ENCODE measurements at regions not wholly inside any gene's neighbourhood (a gene's known extent, or its start where the extent isn't known, plus 50 kb on each side); places are given as distances from the start of the nearest gene placed in this dataset.

DNA sequence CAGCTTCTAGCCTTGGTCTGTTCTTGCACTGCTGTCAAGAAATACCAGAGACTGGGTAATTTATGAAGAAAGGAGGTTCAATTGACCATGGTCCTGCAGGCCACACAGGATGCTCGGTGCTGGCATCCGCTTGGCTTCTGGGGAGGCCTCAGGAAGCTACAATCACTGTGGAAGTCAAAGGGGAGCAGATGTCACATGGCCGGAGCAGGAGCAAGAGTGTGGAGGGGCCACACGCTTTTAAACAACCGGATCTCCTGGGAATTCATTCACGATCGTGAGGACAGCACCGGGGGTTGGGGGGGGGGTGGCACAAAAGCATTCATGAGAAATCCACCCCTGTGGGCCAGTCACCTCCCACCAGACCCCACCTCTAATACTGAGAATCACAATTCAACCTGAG lies 850.4 kb upstream of the SALL3 start:
- DNase-seq (ENCODE audit: low read depth in 4 of 4, low spot score in 3 of 4) = no peak

DNA sequence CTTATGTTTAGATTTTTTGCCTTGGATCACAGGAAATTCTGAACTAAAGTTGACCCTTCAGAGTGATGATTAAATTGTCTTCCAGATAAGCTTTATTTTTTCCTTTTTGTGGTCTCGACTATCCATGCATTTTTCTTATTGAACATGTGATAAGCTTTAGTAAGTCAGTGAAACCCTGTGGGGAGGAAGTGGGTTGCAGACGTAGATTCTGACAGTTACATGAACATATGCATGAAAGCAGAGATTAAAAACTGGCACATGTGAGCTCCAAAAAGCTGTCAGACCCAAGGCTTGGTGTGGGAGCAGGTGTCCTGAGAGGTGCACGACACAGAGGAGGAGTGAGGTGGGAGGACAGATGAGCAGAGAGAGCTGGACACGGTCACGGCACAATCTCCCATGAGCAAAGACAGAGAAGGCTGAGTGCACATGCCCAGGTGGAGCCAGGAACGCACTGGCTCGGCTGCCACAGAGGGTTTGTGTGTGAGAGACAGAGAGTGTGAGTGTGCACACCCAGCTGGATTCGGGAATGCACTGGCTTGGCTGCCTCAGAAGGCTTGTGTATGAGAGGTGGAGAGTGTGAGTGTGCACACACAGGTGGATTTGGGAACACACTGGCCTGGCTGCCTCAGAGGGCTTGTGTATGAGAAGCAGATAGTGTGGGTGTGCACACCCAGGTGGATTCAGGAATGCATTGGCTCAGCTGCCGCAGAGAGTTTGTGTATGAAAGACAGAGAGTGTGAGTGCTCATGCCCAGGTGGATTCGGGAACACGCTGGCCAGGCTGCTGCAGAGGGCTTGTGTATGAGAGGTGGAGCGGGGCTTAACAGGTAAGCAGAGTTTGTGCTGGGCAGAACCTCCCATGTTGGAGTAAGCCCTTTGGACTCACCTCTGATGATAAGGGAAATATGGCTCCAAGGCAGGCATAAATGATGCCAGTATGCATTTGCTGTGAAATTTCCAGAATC lies 849.1 kb upstream of the SALL3 start:
- no peak for DNase-seq (ENCODE audit: low read depth in 4 of 4, low spot score in 3 of 4)

DNA sequence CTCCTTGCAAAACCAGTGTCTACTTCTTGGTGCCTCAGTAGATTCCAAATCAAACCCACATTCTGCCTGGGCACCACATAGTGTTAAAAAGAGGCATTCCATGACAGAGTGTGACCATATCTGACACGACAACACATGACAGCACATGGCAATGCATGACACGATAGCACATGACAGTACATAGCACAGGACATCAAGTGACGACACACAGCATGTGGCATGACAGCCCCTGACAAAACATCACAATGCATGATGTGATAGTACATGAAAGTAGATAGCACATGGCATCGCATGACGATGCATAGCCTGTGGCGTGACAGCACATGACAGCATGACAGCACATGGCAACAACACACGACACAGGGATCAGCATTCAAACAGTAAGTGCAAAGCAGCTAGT lies 845.9 kb upstream of the SALL3 start:
- DNase-seq (ENCODE audit: low read depth in 4 of 4, low spot score in 3 of 4) = no peak

DNA sequence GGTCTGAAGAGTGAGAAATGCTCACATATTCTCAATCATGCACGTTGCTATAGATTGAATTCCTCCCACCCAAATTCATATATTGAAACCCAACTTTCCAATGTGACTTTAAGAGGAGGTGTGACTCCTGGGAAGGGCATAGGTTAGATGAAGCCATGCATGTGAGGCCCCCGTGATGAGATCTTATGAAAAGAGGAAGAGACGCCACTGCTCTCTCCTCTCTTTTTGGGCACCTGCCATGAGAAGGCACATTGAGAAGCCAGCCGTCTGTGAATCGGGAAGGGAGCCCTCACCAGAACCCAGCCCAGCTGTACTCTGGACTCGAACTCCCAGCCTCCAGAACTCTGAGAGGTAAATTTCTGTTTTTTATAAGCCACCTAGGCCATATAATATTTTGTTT lies 842.6 kb upstream of the SALL3 start:
- DNase-seq (ENCODE audit: low read depth in 4 of 4, low spot score in 3 of 4) = no peak

DNA sequence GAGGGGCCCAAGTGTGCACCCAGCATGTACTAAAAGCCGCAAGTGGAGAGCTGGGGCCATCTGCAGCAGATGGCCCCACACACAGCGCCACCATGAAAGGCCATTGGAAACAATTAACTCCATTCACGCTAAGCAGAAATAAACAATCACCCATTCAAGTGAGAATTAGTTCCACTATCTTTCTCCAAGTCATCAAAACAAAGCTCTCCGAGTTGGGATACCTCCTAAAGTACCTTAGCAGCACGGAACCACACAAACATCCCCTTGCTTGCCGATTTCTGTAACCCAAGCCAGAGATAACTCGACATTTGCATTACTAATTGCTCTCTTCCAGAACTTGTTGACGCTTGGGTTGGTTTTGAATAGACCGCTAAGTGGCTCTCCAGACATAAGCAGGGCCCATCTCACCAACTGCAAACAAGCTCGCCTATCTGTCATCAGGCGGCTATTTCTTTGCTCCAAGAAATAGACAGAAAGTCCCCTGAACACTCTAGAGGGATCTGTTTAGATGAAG lies 840.6 kb upstream of the SALL3 start:
- DNase-seq (ENCODE audit: low read depth in 4 of 4, low spot score in 3 of 4) = no peak

DNA sequence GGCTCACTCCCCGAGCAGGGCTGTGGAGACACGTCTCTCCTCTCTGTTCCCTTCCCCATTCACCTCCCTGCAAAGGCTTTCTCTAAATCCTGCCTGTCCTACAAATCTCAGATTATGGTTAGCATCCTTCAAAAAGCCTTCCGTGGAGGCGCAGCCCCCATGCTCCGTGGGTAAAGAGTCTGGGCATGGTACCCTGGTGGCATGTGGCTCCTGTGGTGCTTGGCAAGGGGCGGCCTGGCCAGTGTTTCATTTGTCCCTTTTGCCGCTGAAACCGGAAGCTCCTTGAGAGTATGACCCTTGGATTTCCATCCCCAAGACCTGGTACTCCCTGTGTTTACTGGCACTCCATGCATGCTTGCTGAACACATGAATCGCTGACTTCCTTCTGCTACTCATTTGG lies 839.3 kb upstream of the SALL3 start:
- DNase-seq (ENCODE audit: low read depth in 4 of 4, low spot score in 3 of 4) = no peak

DNA sequence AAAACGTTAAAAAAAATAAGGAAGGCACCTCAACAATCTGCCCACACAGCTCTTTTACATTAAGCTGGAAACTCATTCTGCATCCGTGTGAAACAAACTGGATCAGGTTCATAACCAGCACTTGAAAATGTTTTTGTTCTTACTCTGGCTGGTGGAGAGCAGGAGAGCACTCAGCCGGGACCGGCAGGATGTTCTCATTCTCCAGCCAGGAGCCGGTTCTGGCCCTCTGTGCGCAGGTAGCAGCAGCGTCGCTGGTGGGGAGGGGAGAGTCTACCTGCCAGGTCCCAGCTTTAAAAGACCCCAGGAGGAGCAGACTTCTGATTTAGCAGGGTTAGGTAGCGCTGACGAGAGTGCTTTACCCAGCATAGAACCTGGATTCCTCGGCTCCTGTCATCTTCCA lies 834.9 kb upstream of the SALL3 start:
- DNase-seq (ENCODE audit: low read depth in 4 of 4, low spot score in 3 of 4) = no peak

DNA sequence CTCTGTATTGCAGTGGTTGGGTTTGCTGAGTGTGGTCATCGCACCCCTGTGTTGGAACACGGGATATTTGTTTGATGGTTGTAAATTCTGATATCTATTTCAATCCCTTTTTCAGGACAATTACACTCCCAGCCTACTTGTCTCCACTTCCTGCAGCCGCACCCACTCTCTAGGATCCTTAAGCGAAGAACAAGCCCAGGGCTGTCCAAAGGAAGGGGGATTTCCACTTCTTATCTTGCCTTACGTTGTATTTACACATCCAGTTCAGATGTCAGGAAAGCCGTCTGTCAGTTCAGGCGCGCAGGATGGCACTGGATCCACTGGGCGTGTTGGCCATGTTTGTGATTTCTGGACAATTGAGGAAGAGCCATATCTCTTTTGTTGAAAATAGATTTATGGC lies 834.5 kb upstream of the SALL3 start:
- DNase-seq (ENCODE audit: low read depth in 4 of 4, low spot score in 3 of 4) = no peak

DNA sequence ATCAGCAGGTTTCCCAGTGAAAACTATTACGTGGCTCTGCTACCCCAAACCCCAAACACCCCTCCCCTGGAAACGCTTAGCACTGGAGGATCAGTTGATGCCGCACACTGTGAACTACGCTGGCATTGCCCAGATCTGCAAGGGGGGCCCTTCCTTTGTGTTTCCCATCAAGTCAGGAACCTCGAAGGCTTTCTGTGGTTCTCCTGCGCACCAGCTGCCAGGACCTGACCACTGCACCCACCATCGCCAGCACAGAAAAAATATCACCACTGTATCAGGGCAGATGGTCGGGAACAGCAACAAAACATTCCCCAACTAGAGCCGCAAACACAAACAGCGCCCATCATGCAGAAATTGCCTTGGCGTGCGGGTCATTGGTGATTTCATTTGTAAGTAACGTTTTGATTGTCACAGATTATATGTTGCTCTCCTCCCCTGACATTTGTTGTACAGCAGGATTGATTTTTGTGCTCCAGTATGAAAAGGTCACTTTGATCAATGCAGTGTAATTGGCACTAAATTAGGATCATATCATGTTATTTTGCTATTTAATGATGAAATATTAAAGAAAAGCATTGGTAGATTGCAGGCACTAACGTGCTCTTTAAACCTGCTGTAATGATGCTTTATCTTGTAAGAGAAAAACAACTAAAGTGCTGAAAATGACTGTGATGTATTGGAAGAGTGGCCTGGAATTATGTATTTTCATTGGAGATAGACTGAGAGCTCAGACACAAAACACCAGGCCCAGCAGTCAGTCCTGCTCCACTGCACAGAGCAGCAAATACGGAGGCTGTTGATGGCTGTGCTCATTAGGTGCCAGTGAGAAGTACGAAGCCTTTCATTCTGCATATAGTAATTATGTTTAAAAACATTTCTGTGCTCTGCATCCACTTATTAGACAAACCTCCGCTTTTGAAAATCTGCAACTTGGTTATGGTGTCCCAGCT lies 833.2 kb upstream of the SALL3 start:
- DNase-seq (ENCODE audit: low read depth in 4 of 4, low spot score in 3 of 4) = no peak

DNA sequence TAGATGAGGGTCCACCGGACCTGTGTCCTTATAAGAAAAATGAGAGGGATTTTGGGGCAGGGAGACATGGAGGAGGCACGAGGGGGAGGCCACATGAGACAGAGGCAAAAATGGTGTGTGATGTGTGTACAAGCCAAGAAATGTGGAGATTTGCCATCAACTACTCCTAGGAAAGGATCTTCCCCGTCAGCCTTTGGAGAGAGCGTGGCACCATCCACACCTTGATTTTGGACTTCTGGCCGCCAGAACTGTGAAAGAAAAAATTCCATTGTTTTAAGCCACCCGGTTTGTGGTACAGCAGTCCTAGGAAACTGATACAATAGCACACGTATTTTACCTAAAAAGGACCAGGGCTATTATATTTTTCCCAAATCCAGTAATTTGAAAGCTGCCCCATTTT lies 829.0 kb upstream of the SALL3 start:
- DNase-seq (ENCODE audit: low read depth in 4 of 4, low spot score in 3 of 4) = no peak

DNA sequence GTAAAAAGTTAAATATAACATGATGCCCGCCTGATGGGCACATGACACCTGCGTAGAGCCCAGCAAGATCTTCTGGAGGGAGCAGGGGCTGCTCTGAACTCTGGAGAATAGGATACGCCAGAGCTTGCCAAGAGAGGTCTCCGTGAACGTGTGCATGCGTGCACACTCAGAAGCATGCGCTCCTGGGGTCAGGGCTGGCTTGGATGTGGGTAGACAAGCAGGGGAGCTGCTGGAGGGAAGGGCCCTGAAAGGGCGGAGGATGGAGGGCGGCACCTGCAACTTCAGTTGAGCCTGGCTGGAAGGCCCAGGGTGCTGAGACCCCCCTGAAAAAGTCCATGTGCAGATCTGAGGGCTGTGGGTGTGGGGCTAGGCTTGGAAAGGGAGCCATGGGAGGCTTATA lies 828.4 kb upstream of the SALL3 start:
- DNase-seq (ENCODE audit: low read depth in 4 of 4, low spot score in 3 of 4) = no peak

DNA sequence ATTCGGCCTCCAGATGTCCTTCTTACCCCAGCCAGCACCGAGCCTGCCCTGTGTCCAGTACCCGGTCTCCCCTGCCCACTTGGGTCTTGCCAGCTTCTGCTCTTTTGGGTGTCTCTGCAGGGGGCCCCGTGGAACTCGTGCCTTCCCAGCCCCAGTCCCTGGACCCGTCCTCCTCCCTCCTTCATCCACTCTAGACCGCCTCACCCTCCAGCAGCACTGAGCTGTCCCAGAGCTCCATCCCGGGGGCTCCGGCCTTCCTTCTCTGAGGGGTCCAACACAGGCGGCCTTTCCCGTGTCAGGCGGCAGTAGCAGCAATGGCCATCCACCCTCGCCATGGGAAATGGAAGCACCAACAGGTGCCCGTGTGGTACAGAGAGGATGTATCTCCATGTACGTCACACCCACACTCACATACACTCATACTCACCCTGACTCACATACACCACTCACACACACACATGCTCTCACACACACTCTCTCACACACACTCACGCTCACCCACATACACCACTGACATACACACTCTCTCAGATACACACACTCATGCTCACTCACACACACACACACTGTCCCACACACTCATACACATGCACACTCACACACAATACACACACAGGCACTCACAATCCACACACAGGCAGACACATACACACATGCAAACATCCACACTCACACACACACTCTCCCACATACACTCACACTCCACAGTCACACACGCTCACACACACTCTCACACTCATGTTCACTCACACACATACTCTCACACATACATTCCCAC lies 827.5 kb upstream of the SALL3 start:
- DNase-seq (ENCODE audit: low read depth in 4 of 4, low spot score in 3 of 4) = no peak

DNA sequence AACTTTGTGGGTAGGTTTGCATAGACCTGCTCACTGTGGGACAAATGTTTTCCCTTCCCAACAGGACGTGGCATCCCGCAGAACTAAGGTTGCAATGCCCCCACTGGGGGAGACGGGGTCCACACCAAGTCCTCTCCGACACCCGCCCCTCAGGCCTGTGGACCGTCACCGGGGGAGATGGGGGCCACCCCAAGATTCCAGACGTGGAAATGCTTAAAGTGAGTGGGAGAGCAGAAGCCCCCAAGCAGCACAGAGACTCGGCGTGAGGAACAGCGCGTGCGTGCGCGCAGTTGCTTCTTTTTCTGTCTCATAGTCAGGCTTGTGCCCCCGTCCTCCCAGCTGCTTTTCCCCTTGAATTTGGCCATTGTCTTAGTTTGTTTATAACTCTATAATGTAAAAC lies 826.3 kb upstream of the SALL3 start:
- no peak for DNase-seq (ENCODE audit: low read depth in 4 of 4, low spot score in 3 of 4)

DNA sequence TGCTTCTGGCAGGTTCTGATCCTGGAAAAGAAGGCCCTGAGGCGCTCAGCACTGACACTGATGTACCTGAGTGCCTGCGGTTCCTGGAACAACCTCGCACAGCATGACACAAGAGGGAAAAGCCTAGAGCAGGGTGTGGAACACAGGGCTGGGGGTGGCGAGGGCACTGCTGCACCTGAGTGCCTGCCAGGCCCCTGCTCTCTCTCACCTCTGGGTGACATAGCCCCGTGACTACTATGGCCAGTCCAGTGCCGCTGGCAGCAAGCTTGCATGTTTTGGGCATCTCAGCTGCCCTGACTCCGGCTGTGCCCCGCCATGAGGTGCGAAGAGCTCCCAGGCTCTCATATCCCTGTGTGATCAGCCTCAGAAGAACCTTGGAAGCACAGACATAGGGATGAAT lies 825.2 kb upstream of the SALL3 start:
- no peak for DNase-seq (ENCODE audit: low read depth in 4 of 4, low spot score in 3 of 4)

DNA sequence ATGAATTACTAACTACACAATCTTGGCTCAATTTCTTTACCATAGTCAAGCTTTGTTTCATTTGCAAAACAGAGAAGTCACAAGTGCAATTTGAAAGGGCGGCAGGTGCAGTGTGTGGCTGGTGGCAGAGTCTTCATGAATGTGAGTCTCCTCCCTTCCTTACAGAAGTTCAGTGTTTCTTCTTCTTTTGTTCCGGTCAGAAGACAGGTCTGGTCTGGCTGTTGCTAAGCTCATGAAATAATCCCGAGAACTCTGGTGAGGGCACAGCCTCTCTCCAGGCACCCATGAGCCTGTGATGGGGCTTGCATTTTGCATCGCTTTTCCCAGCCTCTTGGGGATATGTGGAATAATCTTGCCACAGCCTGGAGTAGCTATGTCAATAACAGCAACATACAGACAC lies 824.8 kb upstream of the SALL3 start:
- DNase-seq (ENCODE audit: low read depth in 4 of 4, low spot score in 3 of 4) = no peak

DNA sequence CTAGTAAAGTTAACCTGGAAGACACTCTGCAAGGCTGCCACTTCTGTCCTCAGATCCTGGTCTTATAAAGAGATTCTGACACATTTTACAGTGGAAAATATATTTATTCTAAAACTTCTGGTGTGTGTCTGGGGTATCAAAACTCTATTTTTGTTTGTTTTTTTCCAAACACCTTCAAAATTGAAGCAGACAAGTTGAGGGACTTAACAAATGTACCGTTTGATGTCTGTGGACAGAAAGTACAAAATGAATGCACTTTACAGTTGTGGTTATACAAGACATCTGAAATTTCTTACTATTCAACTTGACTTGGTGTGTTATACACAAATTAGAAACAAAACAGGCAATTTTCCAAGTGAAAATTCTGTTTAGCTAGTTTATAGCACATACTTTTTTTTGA lies 823.2 kb upstream of the SALL3 start:
- no peak for DNase-seq (ENCODE audit: low read depth in 4 of 4, low spot score in 3 of 4)

DNA sequence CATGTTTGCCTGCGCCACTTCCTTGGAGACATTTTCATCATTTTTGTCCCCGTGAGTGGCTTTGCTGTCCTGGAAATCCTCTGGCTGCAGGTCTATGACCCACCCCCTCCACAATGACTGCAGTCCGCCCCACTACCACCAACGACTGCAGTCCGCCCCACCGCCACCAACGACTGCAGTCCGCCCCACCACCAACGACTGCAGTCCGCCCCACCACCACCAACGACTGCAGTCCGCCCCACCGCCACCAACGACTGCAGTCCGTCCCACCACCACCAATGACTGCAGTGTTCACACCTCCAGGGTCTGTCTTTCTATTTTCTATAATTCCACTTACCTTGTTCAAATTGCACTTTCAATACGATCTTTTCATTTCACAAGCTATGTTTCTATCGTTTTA lies 820.7 kb upstream of the SALL3 start:
- no peak for DNase-seq (ENCODE audit: low read depth in 4 of 4, low spot score in 3 of 4)

DNA sequence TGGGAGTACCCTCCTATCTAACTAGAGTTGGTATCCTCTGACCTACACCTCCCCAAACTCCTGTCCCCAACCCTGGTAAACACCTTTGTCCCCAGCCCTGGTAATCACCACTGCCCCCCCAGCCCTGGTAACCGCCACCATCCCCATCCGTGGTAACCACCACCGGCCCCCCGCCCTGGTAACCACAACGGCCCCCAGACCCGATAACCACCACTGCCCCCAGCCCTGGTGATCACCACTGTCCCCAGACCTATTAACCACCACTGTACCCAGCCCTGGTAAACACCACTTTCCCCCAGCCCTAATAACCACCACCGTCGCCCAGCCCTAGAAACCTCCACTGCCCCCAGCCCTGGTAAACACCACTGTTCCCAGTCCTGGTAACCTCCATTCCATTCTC lies 820.2 kb upstream of the SALL3 start:
- DNase-seq (ENCODE audit: low read depth in 4 of 4, low spot score in 3 of 4) = no peak

DNA sequence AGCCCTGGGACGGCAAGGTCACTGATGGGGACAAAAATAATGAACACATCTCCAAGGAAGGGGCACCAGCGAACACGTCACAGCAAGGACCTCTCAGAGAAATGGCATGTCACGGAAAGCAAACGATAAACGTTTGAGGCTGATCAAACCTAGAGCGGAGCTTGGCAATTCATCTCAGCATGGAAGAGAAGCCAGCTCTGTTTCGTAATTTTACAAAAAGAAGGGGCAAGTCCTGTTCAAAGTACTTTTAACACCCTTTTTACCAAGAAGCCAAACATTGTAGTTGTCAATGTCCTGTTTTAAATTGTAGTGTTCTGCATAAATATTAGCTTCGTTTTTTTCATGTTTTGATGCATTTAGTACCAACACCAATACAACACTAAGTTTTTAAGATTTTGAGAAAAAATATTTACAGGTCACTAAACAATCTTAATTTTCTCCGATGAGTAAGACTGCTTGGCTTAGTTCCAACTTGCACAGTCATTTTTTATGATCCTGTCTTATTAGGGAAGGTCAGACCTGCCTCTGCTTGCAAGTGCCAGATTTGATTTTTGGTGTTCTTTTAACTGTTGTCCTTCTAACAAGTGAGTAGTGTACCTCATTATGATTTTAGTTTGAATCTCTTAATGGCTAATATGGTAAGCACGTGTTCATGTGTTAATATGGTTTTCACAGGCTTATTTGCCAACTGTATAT lies 818.5 kb upstream of the SALL3 start:
- DNase-seq (ENCODE audit: low read depth in 4 of 4, low spot score in 3 of 4) = no peak

DNA sequence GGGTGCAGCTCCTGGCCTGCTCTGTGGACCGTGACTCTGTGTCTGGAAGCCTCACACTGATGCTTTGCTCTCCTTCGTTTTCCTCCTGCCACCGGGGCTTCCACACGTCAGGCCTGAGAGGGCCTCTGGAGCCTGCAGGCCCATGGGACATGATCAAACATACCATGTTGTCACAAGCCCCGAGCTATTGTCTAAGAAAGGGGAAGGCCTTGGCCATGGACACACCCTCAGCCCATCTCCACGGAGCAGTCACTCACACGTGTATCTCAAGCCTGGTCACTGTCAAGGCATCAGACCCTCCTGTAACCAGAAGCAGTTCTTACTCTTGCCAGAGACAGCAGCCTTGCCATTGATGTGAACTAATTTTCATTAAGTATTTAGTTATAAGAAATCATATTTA lies 814.1 kb upstream of the SALL3 start:
- no peak for DNase-seq (ENCODE audit: low read depth in 4 of 4, low spot score in 3 of 4)
